GM11168 (cell line): ENCODE measurements at regions not wholly inside any gene's neighbourhood (a gene's known extent, or its start where the extent isn't known, plus 50 kb on each side); places are given as distances from the start of the nearest gene placed in this dataset.

Source experiments
- in situ Hi-C: fragments of 300-500 bp; cut with MboI; formaldehyde crosslinking; loops from one replicate; pipeline ENCODE4 v1.12.0; 2022; ENCODE audit warnings: low sequenced_read_pairs; ENCODE audit not compliant: unreplicated experiment

DNA sequence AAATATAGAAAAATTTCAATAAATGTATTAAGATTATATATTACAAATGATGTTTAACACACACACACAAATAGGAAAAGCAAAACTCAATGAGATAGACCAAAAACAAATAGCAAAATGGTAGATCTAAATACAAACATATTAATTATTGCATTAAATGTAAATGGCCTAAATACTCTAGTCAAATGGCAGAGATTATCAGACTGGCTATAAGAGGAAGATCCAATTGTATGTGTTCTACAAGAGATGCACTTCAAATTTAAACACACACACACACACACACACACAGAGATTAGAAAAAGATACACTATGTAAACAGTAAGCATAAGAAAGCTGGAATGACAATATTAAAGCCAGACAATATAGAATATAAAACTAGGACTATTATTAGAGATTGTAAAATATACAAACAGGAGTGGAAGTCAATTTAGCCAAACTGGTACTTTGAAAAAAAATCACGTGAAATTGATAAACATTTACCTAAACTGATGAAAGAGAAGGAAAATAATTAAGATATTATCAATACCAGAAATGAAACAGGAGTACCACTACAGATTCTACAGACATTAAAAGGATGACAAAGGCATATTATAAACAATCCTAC, 150.5 kb downstream of the TBXT start:
- in situ Hi-C loops: no loop called here

- in situ Hi-C loops: no loop called here
Measured at GRCh38 chr6:166014966-166015365, 152.7 kb downstream of the TBXT start.

DNA sequence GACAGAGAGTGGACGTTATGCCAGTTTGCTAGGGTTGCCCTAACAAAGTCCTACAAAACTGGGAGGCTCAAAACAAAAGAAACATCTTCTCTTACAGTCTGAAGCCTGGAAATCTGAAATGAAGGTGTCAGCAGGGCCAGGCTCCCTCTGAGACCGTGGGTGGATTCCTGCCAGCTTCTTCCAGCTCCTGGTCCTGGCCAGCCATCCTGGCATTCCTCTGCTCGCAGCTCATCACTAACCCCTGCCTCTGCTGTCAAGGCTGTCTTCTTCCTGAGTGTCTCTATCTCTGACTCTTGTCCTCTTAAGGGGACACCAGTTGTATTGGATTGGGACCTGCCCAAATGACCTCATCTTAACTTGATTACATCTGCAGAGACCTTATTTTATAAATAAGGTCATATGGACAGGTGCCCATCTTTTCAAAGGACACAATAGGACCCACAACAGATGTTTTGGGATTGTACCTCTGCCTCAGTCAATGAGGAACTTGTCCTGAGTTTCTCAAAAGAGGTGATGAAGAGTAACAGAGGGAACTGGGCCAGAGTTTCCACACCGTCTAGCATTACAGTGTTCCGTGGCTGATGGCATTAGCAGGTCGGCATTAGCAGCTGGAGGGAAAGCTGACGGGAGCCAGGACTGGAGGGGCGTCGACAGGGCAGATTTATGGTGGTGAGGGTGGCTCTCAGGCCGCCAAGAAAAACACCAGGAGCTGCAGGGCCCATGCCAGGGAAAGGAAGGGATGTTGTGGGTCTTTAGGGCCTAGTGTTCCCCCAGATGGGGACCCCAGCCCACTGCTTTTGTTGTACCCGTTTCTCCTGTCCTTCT, 157.3 kb downstream of the TBXT start:
- in situ Hi-C loops: no loop called here

DNA sequence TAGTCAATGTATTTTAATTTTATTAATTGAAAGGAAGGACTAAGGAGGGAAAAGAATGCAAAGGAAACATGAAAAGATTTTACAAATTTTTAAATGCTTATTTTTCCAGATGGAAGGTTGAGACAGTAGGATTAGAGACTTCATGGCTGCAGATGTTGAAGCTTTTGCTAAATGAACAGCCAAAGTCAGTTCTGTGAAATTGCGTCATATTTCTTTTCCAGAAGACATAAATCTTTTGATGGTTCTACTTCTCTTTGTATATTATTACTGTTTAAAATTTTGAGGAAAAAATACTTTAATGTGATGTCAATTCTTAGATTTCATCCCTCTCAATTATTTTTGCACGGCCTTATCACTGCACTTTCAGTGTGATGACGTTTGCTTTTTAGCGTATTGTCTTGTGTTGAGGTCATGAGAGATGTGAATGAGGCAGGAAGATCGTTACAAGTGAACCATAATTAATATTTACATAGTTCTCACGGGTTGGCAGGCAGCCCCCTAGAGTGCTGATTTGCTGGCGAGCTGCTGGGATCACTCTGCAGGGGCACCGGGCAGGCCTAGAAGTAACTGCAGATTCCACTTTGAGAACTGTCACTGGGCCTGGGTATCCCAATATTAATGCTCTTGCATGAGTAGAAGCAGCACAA, 158.1 kb downstream of the TBXT start:
- in situ Hi-C loops: no loop called here

GRCh38 chr6:166008441-166009369, 158.9 kb downstream of the TBXT start:
- in situ Hi-C loops: no loop called here

DNA sequence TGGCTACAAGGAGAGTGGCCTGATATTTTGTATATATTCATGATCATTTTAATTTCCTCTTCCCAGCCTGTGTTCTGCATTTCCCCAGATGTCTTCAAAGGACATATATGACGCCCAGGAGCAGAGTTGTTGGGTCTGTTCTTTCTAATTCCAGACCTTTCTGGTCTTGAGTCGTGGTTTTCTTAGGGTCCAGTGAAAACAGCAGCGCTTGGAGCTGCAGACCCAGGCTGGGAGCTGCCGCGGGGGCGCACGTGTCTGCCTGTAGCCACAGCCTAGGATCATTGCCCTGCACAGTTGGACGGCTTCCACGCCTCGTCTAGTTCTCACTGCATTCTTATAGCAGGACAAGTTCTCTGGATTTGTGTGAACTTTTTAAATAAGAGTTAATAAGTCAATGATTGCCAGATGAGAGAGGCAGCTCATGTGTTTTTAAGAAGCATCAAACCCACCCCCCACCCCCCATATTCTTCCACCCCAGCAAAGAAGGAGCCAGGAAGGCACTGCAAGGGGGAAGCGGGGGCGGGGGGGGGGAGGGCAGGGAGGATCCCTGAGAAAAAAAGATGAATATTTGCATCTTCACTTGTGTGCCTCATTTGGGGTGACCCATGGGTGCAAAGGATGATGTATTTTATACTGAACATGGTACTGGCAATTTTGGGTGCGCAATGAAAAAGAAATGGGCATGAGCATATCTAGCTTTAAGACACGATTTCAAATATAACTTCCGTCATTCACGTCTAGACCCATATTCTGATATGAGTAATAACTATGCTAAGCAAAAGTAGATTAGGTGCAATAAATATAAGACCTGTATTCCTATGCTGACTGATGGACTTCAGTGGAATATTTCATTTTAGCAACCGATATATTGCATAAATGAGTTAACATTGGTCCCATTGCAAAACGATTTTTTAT, 160.0 kb downstream of the TBXT start:
- in situ Hi-C loops: no loop called here

- in situ Hi-C loops: no loop called here
Measured at GRCh38 chr6:166006900-166007301, 160.8 kb downstream of the TBXT start.

- in situ Hi-C loops: no loop called here
Measured at GRCh38 chr6:166005944-166006899, 161.4 kb downstream of the TBXT start.

DNA sequence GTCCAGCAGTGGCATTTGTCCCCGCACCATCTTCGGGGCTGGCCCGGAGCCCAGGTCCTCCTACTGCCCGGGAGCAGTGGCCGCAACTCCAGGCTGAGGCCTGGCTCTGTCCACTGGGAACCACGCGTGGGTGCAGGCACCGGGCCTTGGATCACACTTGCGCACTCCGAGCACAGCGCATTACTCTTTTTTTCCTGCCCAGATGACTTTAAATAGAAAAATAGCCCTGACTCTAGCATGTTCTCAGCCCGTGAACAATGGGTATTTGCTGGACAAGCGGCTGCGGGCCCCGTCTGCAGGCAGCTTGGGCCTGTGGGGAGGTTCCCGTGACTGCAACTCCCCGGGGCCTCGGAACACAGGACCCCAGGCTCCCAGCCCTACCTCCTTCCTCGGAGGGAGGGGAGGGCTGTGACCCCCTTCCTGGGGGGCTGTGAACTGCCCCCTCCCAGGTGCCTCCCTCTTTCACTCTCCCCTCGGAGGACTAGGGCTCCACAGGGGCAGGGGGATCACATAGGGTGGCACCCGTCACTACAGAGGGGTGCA, 162.2 kb downstream of the TBXT start:
- in situ Hi-C loops: no loop called here

DNA sequence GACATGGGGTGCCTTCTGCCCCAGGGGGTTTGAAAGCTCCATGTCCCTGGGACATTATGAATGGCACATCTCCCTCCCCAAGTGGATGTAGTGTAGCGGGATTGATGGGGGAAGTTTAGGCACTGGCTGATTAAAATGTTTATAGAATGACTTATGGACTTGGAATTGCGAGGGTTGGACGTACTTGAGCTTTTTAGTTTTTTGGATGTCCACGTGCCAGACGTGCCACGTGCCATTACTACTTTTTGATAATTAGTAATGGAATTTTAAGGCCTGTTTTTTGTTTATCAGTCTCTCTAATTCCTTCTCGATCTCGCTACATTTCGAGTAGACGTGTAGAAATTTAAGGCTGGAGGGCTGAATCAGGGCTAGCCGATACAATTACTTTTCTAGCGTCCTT, 162.8 kb downstream of the TBXT start:
- in situ Hi-C loops: no loop called here

DNA sequence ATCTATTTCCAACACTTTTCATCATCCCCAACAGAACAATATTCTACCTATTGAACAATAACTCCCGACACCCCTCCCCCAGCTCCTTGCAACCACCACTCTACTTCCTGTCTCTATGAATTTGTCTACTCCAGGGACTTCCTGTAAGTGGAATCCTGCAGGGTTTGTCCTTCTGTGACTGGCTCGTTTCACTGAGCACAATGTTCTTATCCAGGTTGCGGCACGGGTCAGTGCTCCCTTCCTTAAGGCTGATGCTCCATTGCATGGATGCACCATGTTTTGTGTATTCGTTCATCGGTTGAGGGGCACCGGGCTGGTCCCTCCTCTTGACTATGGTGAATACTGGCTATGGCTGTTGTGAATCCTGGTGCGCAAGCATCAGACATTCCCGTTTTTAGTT, 163.2 kb downstream of the TBXT start:
- in situ Hi-C loops: no loop called here

DNA sequence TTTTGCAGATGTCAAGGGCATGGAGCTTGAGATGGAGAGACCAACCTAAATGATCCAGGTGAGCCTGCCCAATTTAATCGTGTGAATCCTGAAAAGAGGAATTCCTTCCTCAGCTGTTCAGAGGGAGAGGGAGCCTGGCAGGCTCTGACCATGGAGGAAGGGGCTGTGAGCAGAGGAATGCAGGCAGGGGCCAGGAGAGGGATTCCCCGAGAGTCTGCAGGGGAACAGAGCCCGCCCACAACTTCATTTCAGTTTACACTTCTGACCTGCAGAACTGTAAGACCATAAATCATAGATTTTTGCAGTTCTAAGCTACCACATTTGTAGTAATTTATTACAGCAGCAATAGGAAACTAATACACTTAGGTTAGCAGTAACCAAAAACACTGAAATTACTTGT, 164.1 kb downstream of the TBXT start:
- in situ Hi-C loops: no loop called here

DNA sequence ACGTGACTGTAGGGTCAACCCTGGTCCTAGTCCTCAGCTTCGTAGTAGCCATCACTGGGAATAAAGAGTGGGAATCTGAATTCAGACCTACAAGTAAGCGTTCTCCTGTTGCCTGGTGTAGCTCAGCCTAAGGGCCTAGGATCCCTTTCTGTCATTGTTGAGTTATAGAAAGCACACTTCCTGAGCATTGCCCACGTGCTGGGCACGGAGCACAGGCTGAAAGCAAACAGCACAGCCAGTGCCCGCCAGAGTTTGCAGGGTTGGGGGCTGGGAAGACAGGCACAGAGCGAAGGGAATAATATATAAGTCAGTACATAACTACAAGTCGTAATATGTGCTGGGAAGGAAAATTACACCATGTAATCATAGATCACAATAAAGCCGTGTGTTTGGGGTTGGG, 166.3 kb downstream of the TBXT start:
- in situ Hi-C loops: no loop called here

GRCh38 chr6:165999279-165999678, 168.4 kb downstream of the TBXT start:
- in situ Hi-C loops: no loop called here

- in situ Hi-C loops: no loop called here
Measured at GRCh38 chr6:165998072-165998471, 169.6 kb downstream of the TBXT start.

- in situ Hi-C loops: no loop called here
Measured at GRCh38 chr6:165991341-165991740, 176.3 kb downstream of the TBXT start.

DNA sequence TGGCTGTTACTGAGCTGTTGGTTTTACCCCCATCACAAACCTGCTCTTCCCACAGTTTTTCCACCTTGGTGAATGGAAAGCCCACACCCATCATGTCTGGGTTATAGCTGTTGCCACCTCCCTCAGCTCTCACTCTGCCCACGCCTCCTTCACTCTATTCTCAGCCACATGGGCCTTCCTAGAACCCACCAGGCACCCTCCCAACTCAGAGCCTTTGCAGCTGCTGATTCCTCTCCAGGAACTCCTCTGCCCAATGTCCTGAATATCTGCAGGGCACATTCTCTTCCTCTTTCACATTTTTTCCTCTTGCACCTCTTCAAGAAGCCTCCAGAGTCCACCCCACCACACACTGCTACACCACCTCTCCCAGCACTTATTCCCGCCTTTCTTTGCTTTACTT, 177.4 kb downstream of the TBXT start:
- in situ Hi-C loops: no loop called here
